Body of pancreas (tissue), 4 donors: ENCODE measurements at regions not wholly inside any gene's neighbourhood (a gene's known extent, or its start where the extent isn't known, plus 50 kb on each side); places are given as distances from the start of the nearest gene placed in this dataset.

Experiments used
- ATAC-seq: fragments of 150-250 bp; one replicate; pipeline ENCODE4 v1.9.1; 2016
- DNase-seq, 4 donors: peaks; one replicate each; pipeline ENCODE4 v3.0.0-alpha.2; 2019
- H3K27ac ChIP-seq, 4 donors: fragments of 200-600 bp; sonication (generic); 1 replicate in 3 of 4; 2 replicates in 1 of 4; pipeline versions ENCODE4 v1.5.1 to v1.6.1; 2016 to 2019; ENCODE audit warnings: mild to moderate bottlenecking in 1 of 4, mixed read lengths in 1 of 4, moderate library complexity in 1 of 4
- H3K27me3 ChIP-seq, 2 donors: fragments of 200-600 bp; sonication (generic); one replicate each; pipeline ENCODE4 v1.6.0; 2016; ENCODE audit warnings: mild to moderate bottlenecking in 1 of 2
- H3K36me3 ChIP-seq, 2 donors: fragments of 200-600 bp; sonication (generic); replicated peaks in 1 of 2; 2 replicates each; pipeline ENCODE4 v1.5.1; 2016; ENCODE audit warnings: low read depth in 2 of 2; ENCODE audit not compliant: insufficient read depth in 1 of 2
- H3K4me1 ChIP-seq: fragments of 200-600 bp; sonication (generic); one replicate; pipeline ENCODE4 v1.6.0; 2016
- H3K4me3 ChIP-seq, 2 donors: fragments of 200-600 bp; sonication (generic); 1 replicate in 1 of 2; 2 replicates in 1 of 2; pipeline ENCODE4 v1.5.1; 2016 to 2019
- H3K9me3 ChIP-seq, 3 donors: fragments of 200-600 bp; sonication (generic); 1 replicate in 2 of 3; 2 replicates in 1 of 3; pipeline ENCODE4 v1.5.1; 2016
- CTCF ChIP-seq, 7 experiments: fragments of 450-650 bp in 4 of 7; fragments of 200-600 bp in 3 of 7; sonication (generic) in 3 of 7; IDR thresholded peaks; one replicate each; pipeline ENCODE4 v1.5.1; 2016 to 2019; ENCODE audit warnings: antibody characterized with exemption in 7 of 7
- POLR2A ChIP-seq, 3 donors: fragments of 450-650 bp; IDR thresholded peaks; one replicate each; pipeline ENCODE4 v1.6.1; 2016; ENCODE audit warnings: antibody characterized with exemption in 3 of 3, mild to moderate bottlenecking in 2 of 3
- WGBS, 2 donors: methylation state at CpG; one replicate each; pipeline ENCODE4 v1.1.5; 2017; 5-methylcytosine and 5-hydroxymethylcytosine counted together
- intact Hi-C: fragments of 100-400 bp; cut with DNase I; formaldehyde crosslinking; loops from one replicate; pipeline ENCODE4 v1.15.1; 2023

- no peak for DNase-seq
- Histone ChIP-seq H3K4me3 (no peak overlapping the region), H3K36me3 (no peaks in the 10 kb centered on the region), H3K27me3 (no peaks in the 10 kb centered on the region), H3K4me1 (no peaks in the 10 kb centered on the region), H3K9me3 (no peaks in the 10 kb centered on the region), H3K27ac (no peak overlapping the region)
- no peak for ATAC-seq
- WGBS, 2 donors, result 72 to 73% methylated on average over 4 of the region's 4 CpGs
- intact Hi-C loops, result no loop called here
- no peak for TF ChIP-seq POLR2A (IDR thresholded peaks at IDR 0.05)
- no peak for TF ChIP-seq CTCF (IDR thresholded peaks at IDR 0.05)
These were observed 216.9 kb upstream of the ADGRL2 start for GRCh38 chr1:81583878-81584277.

- no peaks in the 10 kb centered on the region for H3K4me1 ChIP-seq
- intact Hi-C loops, result no loop called here
- ATAC-seq, result no peak
- no peak for DNase-seq
- TF ChIP-seq POLR2A (IDR thresholded peaks at IDR 0.05) (no peak), CTCF (IDR thresholded peaks at IDR 0.05) (no peak)
- H3K9me3 ChIP-seq, result no peaks in the 10 kb centered on the region
- WGBS, 2 donors, result 35 to 40% methylated on average over 2 of the region's 2 CpGs
- H3K36me3 ChIP-seq, result no peaks in the 10 kb centered on the region
- H3K27ac ChIP-seq, result no peak overlapping the region
- H3K4me3 ChIP-seq, result no peak overlapping the region
- no peaks in the 10 kb centered on the region for H3K27me3 ChIP-seq
These were observed 218.2 kb upstream of the ADGRL2 start for GRCh38 chr1:81582467-81582986.

- Histone ChIP-seq H3K4me3 (no peak overlapping the region), H3K36me3 (no peaks in the 10 kb centered on the region), H3K4me1 (no peaks in the 10 kb centered on the region), H3K27me3 (no peaks in the 10 kb centered on the region), H3K9me3 (no peaks in the 10 kb centered on the region), H3K27ac (no peak overlapping the region)
- ATAC-seq, result no peak
- DNase-seq, result no peak
- intact Hi-C loops, result no loop called here
- TF ChIP-seq POLR2A (IDR thresholded peaks at IDR 0.05) (no peak), CTCF (IDR thresholded peaks at IDR 0.05) (no peak)
These were observed 221.9 kb upstream of the ADGRL2 start for GRCh38 chr1:81578867-81579266.

GRCh38 chr1:81577004-81577697 is 223.6 kb upstream of the ADGRL2 start:
- 52 to 55% methylated on average over 7 of the region's 7 CpGs for WGBS, 2 donors
- no peak for DNase-seq
- intact Hi-C loops, result no loop called here
- Histone ChIP-seq H3K36me3 (no peaks in the 10 kb centered on the region), H3K4me3 (no peak overlapping the region), H3K9me3 (no peaks in the 10 kb centered on the region), H3K27ac (no peak overlapping the region), H3K4me1 (no peaks in the 10 kb centered on the region), H3K27me3 (no peaks in the 10 kb centered on the region)
- ATAC-seq, result no peak
- no peak for TF ChIP-seq POLR2A (IDR thresholded peaks at IDR 0.05)

- no peak for ATAC-seq
- Histone ChIP-seq H3K36me3 (no peaks in the 10 kb centered on the region), H3K9me3 (no peaks in the 10 kb centered on the region), H3K4me3 (no peak overlapping the region), H3K27ac (no peak overlapping the region), H3K27me3 (no peaks in the 10 kb centered on the region), H3K4me1 (no peaks in the 10 kb centered on the region)
- WGBS, 2 donors, result 76 to 91% methylated on average over 2 of the region's 2 CpGs
- TF ChIP-seq CTCF (IDR thresholded peaks at IDR 0.05), result no peak
- no peak for TF ChIP-seq POLR2A (IDR thresholded peaks at IDR 0.05)
- intact Hi-C loops, result no loop called here
- DNase-seq, result no peak
These were observed 226.3 kb upstream of the ADGRL2 start for GRCh38 chr1:81574408-81574807.
